ENCODE measurements at regions not wholly inside any gene's neighbourhood (a gene's known extent, or its start where the extent isn't known, plus 50 kb on each side); places are given as distances from the start of the nearest gene placed in this dataset.

- ChIA-PET CTCF (ENCODE audit: unreplicated experiment) (no interaction called here), POLR2A (interaction anchor here (0.8 kb wide), 1 partner anchor 83 kb away, joined by 4 read pairs; no protein-coding TSS in a partner anchor)
- no peak for TF ChIP-seq CTCF (conservative IDR thresholded peaks at IDR 0.05; ENCODE audit: low read length)
- TF ChIP-seq EZH2phosphoT487 (IDR thresholded peaks at IDR 0.05; ENCODE audit: borderline replicate concordance, low read depth, low read length), result no peak
- Histone ChIP-seq H3K9me2 (ENCODE audit: insufficient read depth, low read length) (no peaks in the 10 kb centered on the region), H4K20me1 (ENCODE audit: insufficient read depth, low read length) (no peaks in the 10 kb centered on the region), H2AFZ (ENCODE audit: low read length) (no peak overlapping the region), H3K4me2 (ENCODE audit: low read length) (peak overlapping the region; percentile 22; the same call in 1 of the 2 replicates), H3K27ac (ENCODE audit: low read depth, low read length, poor library complexity, severe bottlenecking) (no peak overlapping the region), H3K4me1 (ENCODE audit: insufficient read depth, low read length, poor library complexity, severe bottlenecking) (peaks cover 12% of the 10 kb centered on the region), H3K4me3 (ENCODE audit: low read depth, low read length, poor library complexity, severe bottlenecking) (no peak overlapping the region), H3K36me3 (ENCODE audit: insufficient read depth, low read length) (no peaks in the 10 kb centered on the region), H3K79me2 (ENCODE audit: insufficient read depth, low read depth, low read length) (no peaks in the 10 kb centered on the region), H3K9me3 (ENCODE audit: low read length) (no peaks in the 10 kb centered on the region)
- BruUV-seq (replicated peaks), result no TSS peak
- DNase-seq (ENCODE audit: low spot score), result peak; percentile 6
- intact Hi-C loops (cut with micrococcal nuclease; ENCODE audit: unreplicated experiment), result no loop called here
Observed at GRCh38 chr9:1939466-1939865, 75.7 kb upstream of the SMARCA2 start.

- ChIA-PET POLR2A (interaction anchor here (0.8 kb wide), 1 partner anchor 83 kb away, joined by 4 read pairs; no protein-coding TSS in a partner anchor), CTCF (ENCODE audit: unreplicated experiment) (no interaction called here)
- no peak overlapping the region for H3K27ac ChIP-seq (ENCODE audit: low read depth, low read length, poor library complexity, severe bottlenecking)
- no peaks in the 10 kb centered on the region for H3K9me2 ChIP-seq (ENCODE audit: insufficient read depth, low read length)
- intact Hi-C loops (cut with micrococcal nuclease; ENCODE audit: unreplicated experiment), result loop anchor here (10.0 kb wide), 1 partner anchor 215 kb away; no protein-coding TSS in a partner anchor
- no peaks in the 10 kb centered on the region for H3K79me2 ChIP-seq (ENCODE audit: insufficient read depth, low read depth, low read length)
- H3K4me2 ChIP-seq (ENCODE audit: low read length), result peak overlapping the region; percentile 22; the same call in 1 of the 2 replicates
- H2AFZ ChIP-seq (ENCODE audit: low read length), result no peak overlapping the region
- H3K36me3 ChIP-seq (ENCODE audit: insufficient read depth, low read length), result no peaks in the 10 kb centered on the region
- no peaks in the 10 kb centered on the region for H3K9me3 ChIP-seq (ENCODE audit: low read length)
- H4K20me1 ChIP-seq (ENCODE audit: insufficient read depth, low read length), result no peaks in the 10 kb centered on the region
- no TSS peak for BruUV-seq (replicated peaks)
- H3K4me3 ChIP-seq (ENCODE audit: low read depth, low read length, poor library complexity, severe bottlenecking), result no peak overlapping the region
- peaks cover 12% of the 10 kb centered on the region for H3K4me1 ChIP-seq (ENCODE audit: insufficient read depth, low read length, poor library complexity, severe bottlenecking)
- TF ChIP-seq EZH2phosphoT487 (IDR thresholded peaks at IDR 0.05; ENCODE audit: borderline replicate concordance, low read depth, low read length) (no peak), CTCF (conservative IDR thresholded peaks at IDR 0.05; ENCODE audit: low read length) (peak; percentile 87)
- peak; percentile 48 for DNase-seq (ENCODE audit: low spot score)
Observed at GRCh38 chr9:1939926-1940368, 75.2 kb upstream of the SMARCA2 start.

GRCh38 chr9:1941989-1942388 lies 73.2 kb upstream of the SMARCA2 start:
- Histone ChIP-seq H3K79me2 (ENCODE audit: insufficient read depth, low read depth, low read length) (no peaks in the 10 kb centered on the region), H3K9me2 (ENCODE audit: insufficient read depth, low read length) (no peaks in the 10 kb centered on the region), H3K4me3 (ENCODE audit: low read depth, low read length, poor library complexity, severe bottlenecking) (no peak overlapping the region), H3K36me3 (ENCODE audit: insufficient read depth, low read length) (no peaks in the 10 kb centered on the region), H3K4me2 (ENCODE audit: low read length) (no peak overlapping the region), H4K20me1 (ENCODE audit: insufficient read depth, low read length) (no peaks in the 10 kb centered on the region), H2AFZ (ENCODE audit: low read length) (no peak overlapping the region), H3K9me3 (ENCODE audit: low read length) (no peaks in the 10 kb centered on the region), H3K4me1 (ENCODE audit: insufficient read depth, low read length, poor library complexity, severe bottlenecking) (peaks cover 12% of the 10 kb centered on the region), H3K27ac (ENCODE audit: low read depth, low read length, poor library complexity, severe bottlenecking) (no peak overlapping the region)
- intact Hi-C loops (cut with micrococcal nuclease; ENCODE audit: unreplicated experiment), result loop anchor here (10.0 kb wide), 1 partner anchor 217 kb away; no protein-coding TSS in a partner anchor
- TF ChIP-seq EZH2phosphoT487 (IDR thresholded peaks at IDR 0.05; ENCODE audit: borderline replicate concordance, low read depth, low read length) (no peak), CTCF (conservative IDR thresholded peaks at IDR 0.05; ENCODE audit: low read length) (0 out of 2 replicates have a peak, but pooled peaks have one; percentile 21)
- ChIA-PET CTCF (ENCODE audit: unreplicated experiment) (no interaction called here), POLR2A (no interaction called here)
- DNase-seq (ENCODE audit: low spot score), result no peak
- BruUV-seq (replicated peaks), result no TSS peak

Measured in OCI-LY7 (cell line).